DOHH2 (cell line): ENCODE measurements at regions not wholly inside any gene's neighbourhood (a gene's known extent, or its start where the extent isn't known, plus 50 kb on each side); places are given as distances from the start of the nearest gene placed in this dataset.

Source experiments
- H3F3A ChIP-seq: fragments of 200-600 bp; sonication (generic), shearing (Covaris generic); 2 replicates; pipeline ENCODE4 v1.6.0; 2016; ENCODE audit warnings: antibody characterized with exemption, mild to moderate bottlenecking; ENCODE audit not compliant: control insufficient read depth, insufficient read depth
- H3K27ac ChIP-seq: fragments of 200-600 bp; sonication (generic); 2 replicates; pipeline ENCODE4 v1.5.1; 2014; ENCODE audit warnings: low read depth, mild to moderate bottlenecking, low read length, moderate library complexity
- H3K27me3 ChIP-seq: fragments of 200-600 bp; sonication (generic); 2 replicates; pipeline ENCODE4 v1.6.1; 2014; ENCODE audit warnings: mild to moderate bottlenecking, low read length, mixed read lengths; ENCODE audit not compliant: control insufficient read depth
- H3K36me3 ChIP-seq: fragments of 200-600 bp; sonication (generic); 2 replicates; pipeline ENCODE4 v1.6.1; 2014; ENCODE audit warnings: mild to moderate bottlenecking, low read length, moderate library complexity, mixed read lengths; ENCODE audit not compliant: control insufficient read depth
- H3K4me1 ChIP-seq: fragments of 200-600 bp; sonication (generic); 2 replicates; pipeline ENCODE4 v1.6.1; 2014; ENCODE audit warnings: mild to moderate bottlenecking, low read length, mixed read lengths; ENCODE audit not compliant: control insufficient read depth
- H3K4me2 ChIP-seq: fragments of 200-600 bp; sonication (generic); 2 replicates; pipeline ENCODE4 v1.6.0; 2014; ENCODE audit warnings: mild to moderate bottlenecking, low read length, moderate library complexity
- H3K4me3 ChIP-seq: fragments of 200-600 bp; sonication (generic); 2 replicates; pipeline ENCODE4 v1.5.1; 2014; ENCODE audit warnings: mild to moderate bottlenecking, low read length, mixed read lengths
- H3K79me2 ChIP-seq: fragments of 200-600 bp; sonication (generic); 2 replicates; pipeline ENCODE4 v1.6.1; 2014; ENCODE audit warnings: mild to moderate bottlenecking, low read length, mixed read lengths; ENCODE audit not compliant: control insufficient read depth
- H3K9me2 ChIP-seq: fragments of 200-600 bp; sonication (generic); replicated peaks from 2 replicates; pipeline ENCODE4 v1.6.1; 2014; ENCODE audit warnings: mild to moderate bottlenecking, low read length, mixed read lengths; ENCODE audit not compliant: control insufficient read depth
- H3K9me3 ChIP-seq: fragments of 200-600 bp; sonication (generic); 2 replicates; pipeline ENCODE4 v1.6.1; 2014; ENCODE audit warnings: antibody characterized with exemption, low read length, mixed read lengths; ENCODE audit not compliant: control insufficient read depth, insufficient read depth
- H4K20me1 ChIP-seq: fragments of 200-600 bp; sonication (generic); 2 replicates; pipeline ENCODE4 v1.6.0; 2014; ENCODE audit warnings: low read depth, mild to moderate bottlenecking, antibody characterized with exemption, low read length, moderate library complexity; ENCODE audit not compliant: control insufficient read depth, insufficient read depth
- EZH2phosphoT487 ChIP-seq: fragments of 200-600 bp; sonication (generic); IDR thresholded peaks from 2 replicates; pipeline ENCODE4 v1.6.1; 2017; ENCODE audit warnings: borderline replicate concordance, mild to moderate bottlenecking, antibody characterized with exemption, low read length, moderate library complexity, mixed read lengths
- TF ChIP-seq, protein P1 (sequence below): fragments of 200-600 bp; sonication (generic); IDR thresholded peaks from one replicate; pipeline ENCODE4 v1.5.1; 2014; ENCODE audit warnings: antibody characterized with exemption, mild to moderate bottlenecking, low read depth, low read length; ENCODE audit not compliant: poor library complexity, severe bottlenecking

DNA sequence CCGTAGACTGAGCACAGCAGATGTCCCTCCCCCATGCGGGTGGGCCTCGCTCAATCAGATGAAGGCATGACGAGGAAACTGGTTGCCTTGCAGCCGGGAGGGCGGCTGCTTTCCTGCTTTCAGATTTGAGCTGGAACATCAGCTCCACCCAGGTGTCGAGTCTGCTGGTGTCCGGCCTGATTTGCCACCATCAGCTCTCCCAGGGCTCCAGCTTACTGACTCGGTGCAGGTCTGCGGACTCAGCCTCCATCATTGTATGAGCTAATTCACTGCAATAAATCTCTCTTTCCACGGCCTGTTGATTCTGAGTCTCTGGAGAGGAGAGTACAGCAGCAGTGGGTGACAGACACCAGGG lies 156.2 kb downstream of the KIF26A start:
- Histone ChIP-seq H3K4me3 (no peak overlapping the region), H4K20me1 (no peaks in the 10 kb centered on the region), H3F3A (peaks cover under 1% of the 10 kb centered on the region; the same call in 1 of the 2 replicates), H3K27ac (no peak overlapping the region), H3K4me2 (no peak overlapping the region), H3K79me2 (no peaks in the 10 kb centered on the region), H3K9me3 (peaks cover 32% of the 10 kb centered on the region; the same call in 1 of the 2 replicates), H3K36me3 (no peaks in the 10 kb centered on the region), H3K27me3 (no peaks in the 10 kb centered on the region), H3K9me2 (no peaks in the 10 kb centered on the region), H3K4me1 (no peaks in the 10 kb centered on the region)
- TF ChIP-seq, protein P1, sequence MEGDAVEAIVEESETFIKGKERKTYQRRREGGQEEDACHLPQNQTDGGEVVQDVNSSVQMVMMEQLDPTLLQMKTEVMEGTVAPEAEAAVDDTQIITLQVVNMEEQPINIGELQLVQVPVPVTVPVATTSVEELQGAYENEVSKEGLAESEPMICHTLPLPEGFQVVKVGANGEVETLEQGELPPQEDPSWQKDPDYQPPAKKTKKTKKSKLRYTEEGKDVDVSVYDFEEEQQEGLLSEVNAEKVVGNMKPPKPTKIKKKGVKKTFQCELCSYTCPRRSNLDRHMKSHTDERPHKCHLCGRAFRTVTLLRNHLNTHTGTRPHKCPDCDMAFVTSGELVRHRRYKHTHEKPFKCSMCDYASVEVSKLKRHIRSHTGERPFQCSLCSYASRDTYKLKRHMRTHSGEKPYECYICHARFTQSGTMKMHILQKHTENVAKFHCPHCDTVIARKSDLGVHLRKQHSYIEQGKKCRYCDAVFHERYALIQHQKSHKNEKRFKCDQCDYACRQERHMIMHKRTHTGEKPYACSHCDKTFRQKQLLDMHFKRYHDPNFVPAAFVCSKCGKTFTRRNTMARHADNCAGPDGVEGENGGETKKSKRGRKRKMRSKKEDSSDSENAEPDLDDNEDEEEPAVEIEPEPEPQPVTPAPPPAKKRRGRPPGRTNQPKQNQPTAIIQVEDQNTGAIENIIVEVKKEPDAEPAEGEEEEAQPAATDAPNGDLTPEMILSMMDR, result no peak
- TF ChIP-seq EZH2phosphoT487, result no peak

- H3K27me3 ChIP-seq, result no peaks in the 10 kb centered on the region
- H3K79me2 ChIP-seq, result no peaks in the 10 kb centered on the region
- H3F3A ChIP-seq, result 0 out of 2 replicates have a peak, but pooled peaks cover under 1% of the 10 kb centered on the region
- no peak overlapping the region for H3K27ac ChIP-seq
- no peak overlapping the region for H3K4me2 ChIP-seq
- peaks cover 32% of the 10 kb centered on the region for H3K9me3 ChIP-seq
- TF ChIP-seq EZH2phosphoT487, result no peak
- TF ChIP-seq, protein P1, result no peak
- no peaks in the 10 kb centered on the region for H4K20me1 ChIP-seq
- no peak overlapping the region for H3K4me3 ChIP-seq
- H3K4me1 ChIP-seq, result no peaks in the 10 kb centered on the region
- H3K9me2 ChIP-seq, result no peaks in the 10 kb centered on the region
- no peaks in the 10 kb centered on the region for H3K36me3 ChIP-seq
These were observed 156.7 kb downstream of the KIF26A start for GRCh38 chr14:104294983-104295680.

GRCh38 chr14:104295681-104296387 lies 157.4 kb downstream of the KIF26A start:
- H3K4me2 ChIP-seq, result no peak overlapping the region
- no peak overlapping the region for H3K4me3 ChIP-seq
- H3K27ac ChIP-seq, result no peak overlapping the region

More at GRCh38 chr14:104295681-104296387, 157.4 kb downstream of the KIF26A start:
- Histone ChIP-seq H3K9me3 (peaks cover 30% of the 10 kb centered on the region), H4K20me1 (no peaks in the 10 kb centered on the region), H3K9me2 (no peaks in the 10 kb centered on the region), H3K79me2 (no peaks in the 10 kb centered on the region), H3K4me1 (no peaks in the 10 kb centered on the region), H3K27me3 (no peaks in the 10 kb centered on the region), H3F3A (0 out of 2 replicates have a peak, but pooled peaks cover 3% of the 10 kb centered on the region), H3K36me3 (no peaks in the 10 kb centered on the region)
- TF ChIP-seq, protein P1, result no peak
- TF ChIP-seq EZH2phosphoT487, result no peak
